OCI-LY7 (cell line): ENCODE measurements at regions not wholly inside any gene's neighbourhood (a gene's known extent, or its start where the extent isn't known, plus 50 kb on each side); places are given as distances from the start of the nearest gene placed in this dataset.

ENCODE experiments used
- CTCF ChIP-seq: fragments of 200-600 bp; sonication (generic); conservative IDR thresholded peaks from 2 replicates; pipeline ENCODE4 v1.5.1; 2014; ENCODE audit warnings: mild to moderate bottlenecking, antibody characterized with exemption, low read length, moderate library complexity, mixed read lengths
- EZH2phosphoT487 ChIP-seq: fragments of 200-600 bp; sonication (generic); IDR thresholded peaks from 2 replicates; pipeline ENCODE4 v1.6.1; 2018; ENCODE audit warnings: low read depth, borderline replicate concordance, mild to moderate bottlenecking, mixed run types, antibody characterized with exemption, low read length, moderate library complexity, mixed read lengths

GRCh38 chr10:85168243-85168642 is 839.9 kb downstream of the CCSER2 start:
- TF ChIP-seq CTCF = no peak
- no peak for TF ChIP-seq EZH2phosphoT487
